ENCODE measurements at regions not wholly inside any gene's neighbourhood (a gene's known extent, or its start where the extent isn't known, plus 50 kb on each side); places are given as distances from the start of the nearest gene placed in this dataset.

DNA sequence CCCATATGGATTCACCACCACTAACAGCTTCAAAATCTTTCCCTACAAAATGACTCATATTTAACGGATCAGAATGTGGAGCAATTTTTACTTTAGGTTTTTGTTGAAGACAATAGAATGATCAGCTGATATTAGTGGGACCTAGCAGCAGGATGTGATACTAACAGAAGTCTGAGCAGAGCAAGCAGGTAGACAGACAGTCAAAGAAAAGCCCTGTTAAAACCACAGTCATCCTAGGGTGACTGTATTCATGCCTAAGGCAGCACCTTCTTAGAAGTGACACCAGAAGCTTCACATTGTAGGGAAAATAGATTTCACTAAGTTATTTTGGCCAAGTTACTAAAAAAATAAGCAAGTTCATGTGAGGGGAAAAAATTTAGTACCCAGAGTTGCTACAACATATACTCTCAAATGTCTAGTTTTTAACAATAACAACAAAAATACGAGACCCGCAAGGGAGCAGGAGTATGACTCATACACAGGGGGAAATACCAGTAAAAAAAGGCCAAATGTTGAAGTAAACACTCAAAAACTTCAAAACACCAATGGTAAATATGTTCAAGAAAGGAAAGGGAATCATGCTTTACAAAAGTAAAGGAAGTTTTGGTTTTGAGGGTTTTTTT lies 590.9 kb downstream of the EPHA3 start:
- TF ChIP-seq CTCF (IDR thresholded peaks at IDR 0.05; ENCODE audit: insufficient read depth, missing control alignments), result no peak
- DNase-seq (ENCODE audit: insufficient read length, low spot score) (no peak), FAIRE-seq (no peak)

GRCh38 chr3:89699229-89699628 lies 591.8 kb downstream of the EPHA3 start:
- no peak for FAIRE-seq
- no peak for DNase-seq (ENCODE audit: insufficient read length, low spot score)
- TF ChIP-seq CTCF (IDR thresholded peaks at IDR 0.05; ENCODE audit: insufficient read depth, missing control alignments), result no peak

GRCh38 chr3:89699771-89700170 lies 592.4 kb downstream of the EPHA3 start:
- no peak for FAIRE-seq
- no peak for DNase-seq (ENCODE audit: insufficient read length, low spot score)
- TF ChIP-seq CTCF (IDR thresholded peaks at IDR 0.05; ENCODE audit: insufficient read depth, missing control alignments), result no peak

GRCh38 chr3:89702404-89702803 lies 595.0 kb downstream of the EPHA3 start:
- no peak for FAIRE-seq
- TF ChIP-seq CTCF (IDR thresholded peaks at IDR 0.05; ENCODE audit: insufficient read depth, missing control alignments), result no peak
- no peak for DNase-seq (ENCODE audit: insufficient read length, low spot score)

GRCh38 chr3:89713196-89713595 lies 605.8 kb downstream of the EPHA3 start:
- FAIRE-seq (no peak), DNase-seq (ENCODE audit: insufficient read length, low spot score) (no peak)
- TF ChIP-seq CTCF (IDR thresholded peaks at IDR 0.05; ENCODE audit: insufficient read depth, missing control alignments), result no peak

DNA sequence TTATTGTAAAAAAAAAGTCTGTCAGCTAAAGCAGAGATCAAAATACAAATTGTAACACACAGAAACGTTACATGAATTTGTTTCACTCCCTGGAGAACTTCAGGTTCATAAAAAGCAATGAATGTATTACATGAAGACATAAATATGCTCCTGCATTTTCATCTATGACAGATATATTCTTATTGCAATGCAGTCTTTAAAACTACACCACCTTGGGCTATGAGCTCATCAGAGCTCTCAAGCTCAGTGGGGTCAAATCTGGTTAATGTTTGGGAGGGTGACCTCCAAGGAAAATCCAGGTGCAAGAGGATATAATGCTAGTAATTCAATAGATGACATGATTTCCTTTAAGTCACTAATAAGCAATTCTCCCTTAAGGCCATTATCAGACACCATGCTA lies 606.8 kb downstream of the EPHA3 start:
- DNase-seq (ENCODE audit: insufficient read length, low spot score), result no peak
- no peak for FAIRE-seq
- TF ChIP-seq CTCF (IDR thresholded peaks at IDR 0.05; ENCODE audit: insufficient read depth, missing control alignments), result no peak

- TF ChIP-seq CTCF (IDR thresholded peaks at IDR 0.05; ENCODE audit: insufficient read depth, missing control alignments), result no peak
- FAIRE-seq (no peak), DNase-seq (ENCODE audit: insufficient read length, low spot score) (no peak)
These were observed 632.9 kb downstream of the EPHA3 start for GRCh38 chr3:89740080-89740880.

Measured in D721Med (cell line).